Epithelial cell of esophagus (primary cell): ENCODE measurements at regions not wholly inside any gene's neighbourhood (a gene's known extent, or its start where the extent isn't known, plus 50 kb on each side); places are given as distances from the start of the nearest gene placed in this dataset.
"Not testable (repeated sequence)": the region's sequence is repeated elsewhere in the genome, so short reads cannot be mapped to it uniquely, and the experiment has no call there.

Source experiments
- DNase-seq: peaks from one replicate; pipeline ENCODE4 v3.0.0; 2010; ENCODE audit warnings: low read depth
- H3K4me3 ChIP-seq: 2 replicates; pipeline ENCODE4 v1.5.1; 2011; ENCODE audit warnings: mild to moderate bottlenecking, low read length, control low read depth
- TF ChIP-seq, protein P1 (sequence below): IDR thresholded peaks from 2 replicates; pipeline ENCODE4 v1.5.1; 2011; ENCODE audit warnings: low read depth, mild to moderate bottlenecking, low read length, control low read depth, inconsistent platforms; ENCODE audit not compliant: insufficient read depth; ENCODE audit errors: missing control alignments

DNA sequence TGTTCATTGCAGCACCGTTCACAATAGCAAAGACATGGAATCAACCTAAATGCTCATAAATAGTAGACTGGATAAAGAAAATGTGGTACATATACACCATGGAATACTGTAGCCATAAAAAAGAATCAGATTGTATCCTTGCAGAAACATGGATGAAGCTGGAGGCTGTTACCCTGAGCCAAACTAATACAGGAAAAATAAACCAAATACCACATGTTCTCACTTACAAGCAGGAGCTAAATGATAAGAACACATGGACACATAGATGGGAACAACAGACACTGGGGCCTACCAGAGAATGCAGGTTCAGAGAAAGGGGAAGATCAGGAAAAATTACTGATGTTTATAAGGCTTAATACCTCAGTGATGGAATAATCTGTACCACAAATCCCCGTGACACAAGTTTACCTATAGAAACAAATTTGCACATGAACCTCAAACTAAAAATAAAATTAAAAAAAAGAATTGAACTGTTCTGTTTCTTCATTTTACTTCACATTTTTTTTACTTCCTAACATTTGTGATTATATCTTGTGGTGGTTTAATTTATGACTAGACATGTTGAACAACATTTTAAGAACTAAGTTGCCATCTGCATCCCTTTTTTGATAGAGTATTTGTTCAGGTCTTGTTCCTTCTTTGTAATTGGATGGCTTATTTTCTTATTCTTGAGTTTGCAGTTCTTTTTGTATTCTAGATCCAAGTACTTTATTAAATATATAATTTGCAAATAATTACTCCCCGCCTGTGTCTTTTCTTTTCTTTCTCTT, 835.2 kb downstream of the FSCB start:
- DNase-seq = no peak
- H3K4me3 ChIP-seq = no peak overlapping the region
- TF ChIP-seq, protein P1, sequence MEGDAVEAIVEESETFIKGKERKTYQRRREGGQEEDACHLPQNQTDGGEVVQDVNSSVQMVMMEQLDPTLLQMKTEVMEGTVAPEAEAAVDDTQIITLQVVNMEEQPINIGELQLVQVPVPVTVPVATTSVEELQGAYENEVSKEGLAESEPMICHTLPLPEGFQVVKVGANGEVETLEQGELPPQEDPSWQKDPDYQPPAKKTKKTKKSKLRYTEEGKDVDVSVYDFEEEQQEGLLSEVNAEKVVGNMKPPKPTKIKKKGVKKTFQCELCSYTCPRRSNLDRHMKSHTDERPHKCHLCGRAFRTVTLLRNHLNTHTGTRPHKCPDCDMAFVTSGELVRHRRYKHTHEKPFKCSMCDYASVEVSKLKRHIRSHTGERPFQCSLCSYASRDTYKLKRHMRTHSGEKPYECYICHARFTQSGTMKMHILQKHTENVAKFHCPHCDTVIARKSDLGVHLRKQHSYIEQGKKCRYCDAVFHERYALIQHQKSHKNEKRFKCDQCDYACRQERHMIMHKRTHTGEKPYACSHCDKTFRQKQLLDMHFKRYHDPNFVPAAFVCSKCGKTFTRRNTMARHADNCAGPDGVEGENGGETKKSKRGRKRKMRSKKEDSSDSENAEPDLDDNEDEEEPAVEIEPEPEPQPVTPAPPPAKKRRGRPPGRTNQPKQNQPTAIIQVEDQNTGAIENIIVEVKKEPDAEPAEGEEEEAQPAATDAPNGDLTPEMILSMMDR = no peak

DNA sequence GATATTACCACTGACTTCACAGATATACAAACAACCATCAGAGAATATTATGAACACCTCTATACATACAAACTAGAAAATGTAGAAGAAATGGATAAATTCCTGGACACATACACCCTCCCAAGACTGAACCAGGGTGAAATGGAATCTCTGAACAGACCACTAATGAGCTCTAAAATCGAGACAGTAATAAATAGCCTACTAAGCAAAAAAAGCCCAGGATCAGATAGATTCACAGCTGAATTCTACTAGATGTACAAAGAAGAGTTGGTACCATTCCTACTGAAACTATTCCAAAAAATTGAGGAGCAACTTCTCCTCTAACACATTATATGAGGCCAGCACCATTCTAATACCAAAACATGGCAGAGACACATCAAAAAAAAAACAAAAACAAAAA, 837.7 kb downstream of the FSCB start:
- no peak overlapping the region for H3K4me3 ChIP-seq
- DNase-seq = no peak
- TF ChIP-seq, protein P1 = no peak

DNA sequence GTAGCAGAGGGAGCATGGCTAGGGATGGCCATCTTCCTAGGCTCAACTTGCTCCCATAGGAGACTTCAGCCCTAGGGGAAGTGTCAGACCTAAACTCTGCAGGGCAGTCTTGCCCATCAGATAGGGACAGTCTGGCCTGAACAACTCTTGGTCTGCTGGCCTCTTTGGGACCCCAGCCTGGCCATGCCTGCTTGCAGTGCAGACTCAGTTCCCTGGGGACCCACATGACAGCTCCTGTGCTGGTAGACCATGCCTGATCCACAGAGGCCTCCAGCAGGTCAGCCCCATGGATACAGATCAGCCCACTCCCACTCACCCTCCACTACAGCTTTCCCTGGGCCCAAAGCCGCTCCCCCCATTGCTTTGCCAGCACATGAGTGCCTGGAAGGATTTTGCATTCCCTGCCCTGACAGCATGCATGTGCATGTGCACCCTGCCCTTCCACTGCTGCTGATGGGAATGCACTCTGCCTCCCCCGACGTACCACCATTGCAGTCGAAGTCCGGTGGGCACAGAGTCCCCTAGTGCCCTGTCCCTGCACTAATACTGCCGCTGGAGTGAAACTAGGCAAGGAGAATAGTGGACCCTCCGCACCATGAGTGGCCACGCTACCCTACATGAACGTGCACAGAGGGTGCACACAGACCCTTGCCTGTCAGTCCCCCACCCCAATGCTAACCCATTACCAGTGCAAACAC, 841.4 kb downstream of the FSCB start:
- H3K4me3 ChIP-seq = no peak overlapping the region
- TF ChIP-seq, protein P1 = no peak
- no peak for DNase-seq

DNA sequence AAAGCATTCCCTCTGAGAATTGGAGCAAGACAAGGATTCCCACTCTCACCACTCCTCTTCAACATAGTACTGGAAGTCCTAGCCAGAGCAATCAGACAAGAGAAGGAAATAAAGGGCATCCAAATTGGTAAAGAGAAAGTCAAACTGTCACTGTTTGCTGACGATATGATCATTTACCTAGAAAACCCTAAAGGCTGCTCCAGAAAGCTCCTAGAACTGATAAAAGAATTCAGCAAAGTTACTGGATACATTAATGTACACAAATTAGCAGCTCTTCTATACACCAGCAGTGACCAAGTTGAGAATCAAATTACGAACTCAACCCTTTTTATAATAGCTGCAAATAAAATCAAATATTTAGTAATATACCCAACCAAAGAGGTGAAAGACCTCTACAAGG, 851.9 kb downstream of the FSCB start:
- DNase-seq, H3K4me3 ChIP-seq: not testable (repeated sequence)

DNA sequence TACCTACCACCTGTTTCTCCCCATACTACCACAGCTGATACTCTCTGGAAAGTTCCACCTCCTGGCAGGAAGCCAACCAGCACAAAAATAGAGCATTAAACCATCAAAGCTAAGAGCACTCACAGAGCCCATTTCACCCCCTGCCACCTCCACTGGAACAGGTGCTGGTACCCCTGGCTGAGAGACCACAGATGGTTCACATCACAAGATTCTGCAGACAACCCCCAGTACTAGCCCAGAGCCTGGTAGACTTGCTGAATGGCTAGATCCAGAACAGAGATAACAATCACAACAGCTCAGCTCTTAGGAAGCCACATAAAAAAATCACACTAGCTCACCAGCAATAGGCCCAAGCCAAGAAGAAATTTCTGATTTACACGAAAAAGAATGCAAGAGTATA, 855.2 kb downstream of the FSCB start:
- TF ChIP-seq, protein P1 = no peak

DNA sequence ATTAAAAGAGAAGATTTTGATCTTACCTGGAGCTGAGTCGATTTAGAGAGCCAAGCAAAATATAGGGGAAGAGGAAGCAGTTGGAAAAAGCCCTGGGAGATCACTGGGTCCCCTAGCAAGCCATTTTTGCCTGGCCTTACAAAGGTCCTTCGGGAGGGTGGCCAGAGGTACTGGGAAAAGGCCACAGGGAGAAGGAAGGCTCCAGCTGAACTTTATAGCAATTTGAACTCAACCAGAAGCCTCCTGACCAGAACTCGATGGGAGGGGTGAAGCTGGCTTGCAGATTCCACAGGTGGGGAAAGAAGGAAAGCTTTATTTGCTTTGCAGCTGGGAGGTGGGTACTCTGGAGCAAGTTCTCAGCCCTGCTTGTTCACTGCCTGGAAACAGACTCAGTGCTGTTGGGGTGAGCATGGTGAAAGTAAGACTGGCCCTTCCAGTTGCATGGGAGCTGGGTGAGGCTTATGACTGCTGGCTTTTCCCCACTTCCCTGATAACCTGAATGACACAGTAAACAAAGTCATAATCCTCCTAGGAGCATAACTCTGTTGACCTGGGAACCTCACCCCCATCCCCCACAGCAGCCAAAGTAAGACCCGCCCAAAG, 855.8 kb downstream of the FSCB start:
- DNase-seq = no peak
- TF ChIP-seq, protein P1 = no peak
- no peak overlapping the region for H3K4me3 ChIP-seq

More for the DNA sequence above, 855.2 kb downstream of the FSCB start:
- DNase-seq = no peak
- no peak overlapping the region for H3K4me3 ChIP-seq

DNA sequence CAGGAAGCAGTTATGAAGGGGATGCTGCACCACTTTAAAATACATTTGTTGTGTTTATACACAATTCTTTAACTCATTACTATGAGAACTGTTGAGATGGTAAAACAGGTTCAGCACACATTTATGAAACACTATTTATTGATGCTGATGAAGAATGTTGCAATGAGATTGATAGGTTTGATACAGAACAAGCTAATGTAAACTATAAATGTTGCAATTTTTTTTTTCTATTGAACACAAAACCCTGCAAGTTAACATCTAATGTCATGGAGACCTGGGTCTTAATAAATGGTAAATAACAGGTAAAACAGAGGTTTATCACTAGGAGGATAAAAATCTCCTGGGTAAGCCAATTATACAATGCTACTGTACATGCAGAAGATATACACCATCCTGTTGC, 857.6 kb downstream of the FSCB start:
- TF ChIP-seq, protein P1 = no peak
- no peak for DNase-seq

More for the DNA sequence above, 857.6 kb downstream of the FSCB start:
- H3K4me3 ChIP-seq = no peak overlapping the region
